Suprapubic skin (tissue), 4 donors: ENCODE measurements at regions not wholly inside any gene's neighbourhood (a gene's known extent, or its start where the extent isn't known, plus 50 kb on each side); places are given as distances from the start of the nearest gene placed in this dataset.

Experiments used
- CTCF ChIP-seq, 2 donors: fragments of 200-600 bp in 1 of 2; fragments of 450-650 bp in 1 of 2; sonication (generic) in 1 of 2; IDR thresholded peaks; one replicate each; pipeline ENCODE4 v1.5.1; 2016 to 2019; ENCODE audit warnings: antibody characterized with exemption in 2 of 2, mild to moderate bottlenecking in 1 of 2, moderate library complexity in 1 of 2
- EP300 ChIP-seq: sonication (generic); formaldehyde crosslinking; IDR thresholded peaks from one replicate; pipeline ENCODE4 v1.6.1; 2017; ENCODE audit warnings: antibody characterized with exemption
- POLR2A ChIP-seq, 2 donors: fragments of 450-650 bp; IDR thresholded peaks; one replicate each; pipeline ENCODE4 v1.6.1; 2017; ENCODE audit warnings: antibody characterized with exemption in 2 of 2, mild to moderate bottlenecking in 2 of 2, moderate library complexity in 2 of 2
- POLR2AphosphoS5 ChIP-seq, 3 donors: sonication (generic); formaldehyde crosslinking; IDR thresholded peaks; one replicate each; pipeline ENCODE4 v1.6.1; 2017; ENCODE audit warnings: antibody characterized with exemption in 3 of 3

- no peak for TF ChIP-seq POLR2A (IDR thresholded peaks at IDR 0.05)
- no peak for TF ChIP-seq CTCF (IDR thresholded peaks at IDR 0.05)
- TF ChIP-seq POLR2AphosphoS5 (IDR thresholded peaks at IDR 0.05) = no peak
- no peak for TF ChIP-seq EP300
These were observed 195.0 kb downstream of the ENGASE start for GRCh38 chr17:79269620-79270019.
